ENCODE measurements at regions not wholly inside any gene's neighbourhood (a gene's known extent, or its start where the extent isn't known, plus 50 kb on each side); places are given as distances from the start of the nearest gene placed in this dataset.
"Not testable (repeated sequence)": the region's sequence is repeated elsewhere in the genome, so short reads cannot be mapped to it uniquely, and the experiment has no call there.

- TF ChIP-seq CTCF (conservative IDR thresholded peaks at IDR 0.05): no peak
- no peak for DNase-seq (ENCODE audit: low read depth, low spot score)
- H3K4me1 Mint-ChIP-seq: no peaks in the 10 kb centered on the region
- no peaks in the 10 kb centered on the region for H3K9me3 Mint-ChIP-seq
- no peaks in the 10 kb centered on the region for H3K36me3 Mint-ChIP-seq (ENCODE audit: low read depth)
- no peaks in the 10 kb centered on the region for H3K27me3 Mint-ChIP-seq (ENCODE audit: low read depth)
- H3K4me3 Mint-ChIP-seq: no peak overlapping the region
- H3K27ac Mint-ChIP-seq (ENCODE audit: unreplicated experiment): no peak overlapping the region
These were observed 435.1 kb upstream of the ST8SIA4 start for GRCh38 chr5:101338226-101338625.

GRCh38 chr5:101327816-101328215 is 424.7 kb upstream of the ST8SIA4 start:
- no peaks in the 10 kb centered on the region for H3K4me1 Mint-ChIP-seq
- no peak overlapping the region for H3K27ac Mint-ChIP-seq (ENCODE audit: unreplicated experiment)
- H3K9me3 Mint-ChIP-seq: peaks cover 9% of the 10 kb centered on the region
- no peak for TF ChIP-seq CTCF (conservative IDR thresholded peaks at IDR 0.05)
- H3K27me3 Mint-ChIP-seq (ENCODE audit: low read depth): no peaks in the 10 kb centered on the region
- no peaks in the 10 kb centered on the region for H3K36me3 Mint-ChIP-seq (ENCODE audit: low read depth)
- H3K4me3 Mint-ChIP-seq: no peak overlapping the region
- DNase-seq (ENCODE audit: low read depth, low spot score): no peak

- Mint-ChIP-seq H3K36me3 (ENCODE audit: low read depth) (no peaks in the 10 kb centered on the region), H3K27ac (ENCODE audit: unreplicated experiment) (no peak overlapping the region)
- no peak for DNase-seq (ENCODE audit: low read depth, low spot score)
These were observed 423.7 kb upstream of the ST8SIA4 start for GRCh38 chr5:101326766-101327165.

GRCh38 chr5:101316401-101316800 is 413.3 kb upstream of the ST8SIA4 start:
- H3K27me3 Mint-ChIP-seq (ENCODE audit: low read depth); H3K4me1 Mint-ChIP-seq; H3K4me3 Mint-ChIP-seq; H3K36me3 Mint-ChIP-seq (ENCODE audit: low read depth); H3K9me3 Mint-ChIP-seq; H3K27ac Mint-ChIP-seq (ENCODE audit: unreplicated experiment); DNase-seq (ENCODE audit: low read depth, low spot score): not testable (repeated sequence)

More at GRCh38 chr5:101326766-101327165, 423.7 kb upstream of the ST8SIA4 start:
- H3K9me3 Mint-ChIP-seq: peaks cover 9% of the 10 kb centered on the region
- no peak for TF ChIP-seq CTCF (conservative IDR thresholded peaks at IDR 0.05)
- H3K4me1 Mint-ChIP-seq: no peaks in the 10 kb centered on the region
- H3K27me3 Mint-ChIP-seq (ENCODE audit: low read depth): no peaks in the 10 kb centered on the region
- H3K4me3 Mint-ChIP-seq: no peak overlapping the region

GRCh38 chr5:101306391-101307137 is 403.5 kb upstream of the ST8SIA4 start:
- TF ChIP-seq CTCF (conservative IDR thresholded peaks at IDR 0.05): no peak
- no peak overlapping the region for H3K27ac Mint-ChIP-seq (ENCODE audit: unreplicated experiment)
- no peaks in the 10 kb centered on the region for H3K4me1 Mint-ChIP-seq
- H3K27me3 Mint-ChIP-seq (ENCODE audit: low read depth): no peaks in the 10 kb centered on the region
- no peak overlapping the region for H3K4me3 Mint-ChIP-seq
- no peaks in the 10 kb centered on the region for H3K36me3 Mint-ChIP-seq (ENCODE audit: low read depth)
- H3K9me3 Mint-ChIP-seq: no peaks in the 10 kb centered on the region
- DNase-seq (ENCODE audit: low read depth, low spot score): no peak

- TF ChIP-seq CTCF (conservative IDR thresholded peaks at IDR 0.05): no peak
- no peak overlapping the region for H3K4me3 Mint-ChIP-seq
- H3K9me3 Mint-ChIP-seq: no peaks in the 10 kb centered on the region
- H3K36me3 Mint-ChIP-seq (ENCODE audit: low read depth): no peaks in the 10 kb centered on the region
- H3K27ac Mint-ChIP-seq (ENCODE audit: unreplicated experiment): no peak overlapping the region
- DNase-seq (ENCODE audit: low read depth, low spot score): no peak
- H3K27me3 Mint-ChIP-seq (ENCODE audit: low read depth): no peaks in the 10 kb centered on the region
- no peaks in the 10 kb centered on the region for H3K4me1 Mint-ChIP-seq
These were observed 393.4 kb upstream of the ST8SIA4 start for GRCh38 chr5:101296477-101296876.
